SU-DHL-6 (cell line): ENCODE measurements at regions not wholly inside any gene's neighbourhood (a gene's known extent, or its start where the extent isn't known, plus 50 kb on each side); places are given as distances from the start of the nearest gene placed in this dataset.
"Not testable (repeated sequence)": the region's sequence is repeated elsewhere in the genome, so short reads cannot be mapped to it uniquely, and the experiment has no call there.

Experiments used
- H2AFZ ChIP-seq: fragments of 200-600 bp; sonication (generic); 2 replicates; pipeline ENCODE4 v1.6.1; 2014; ENCODE audit warnings: low read depth, mild to moderate bottlenecking, moderate library complexity, mixed read lengths, antibody characterized with exemption, low read length; ENCODE audit not compliant: severe bottlenecking
- H3F3A ChIP-seq: fragments of 200-600 bp; shearing (Covaris generic); 2 replicates; pipeline ENCODE4 v1.6.0; 2016; ENCODE audit warnings: antibody characterized with exemption, mild to moderate bottlenecking; ENCODE audit not compliant: insufficient read depth
- H3K27ac ChIP-seq: fragments of 200-600 bp; sonication (generic); 2 replicates; pipeline ENCODE4 v1.5.1; 2016; ENCODE audit warnings: low read depth, mild to moderate bottlenecking, low read length, moderate library complexity, mixed read lengths
- H3K27me3 ChIP-seq: fragments of 200-600 bp; sonication (generic), shearing (Covaris generic); 2 replicates; pipeline ENCODE4 v1.6.0; 2014; ENCODE audit warnings: mild to moderate bottlenecking, low read length
- H3K36me3 ChIP-seq: fragments of 200-600 bp; sonication (generic); 2 replicates; pipeline ENCODE4 v1.6.1; 2014; ENCODE audit warnings: mild to moderate bottlenecking, low read length, mixed read lengths
- H3K4me2 ChIP-seq: fragments of 300-600, 200-600 bp; shearing (Covaris generic), sonication (generic); 2 replicates; pipeline ENCODE4 v1.6.0; 2014; ENCODE audit warnings: low read length, low read depth, mild to moderate bottlenecking; ENCODE audit not compliant: poor library complexity, severe bottlenecking
- H3K4me3 ChIP-seq: fragments of 200-600 bp; sonication (generic); 2 replicates; pipeline ENCODE4 v1.5.1; 2014; ENCODE audit warnings: antibody characterized with exemption, low read length, mild to moderate bottlenecking, mixed read lengths; ENCODE audit not compliant: insufficient read depth, poor library complexity, severe bottlenecking
- H3K79me2 ChIP-seq: fragments of 200-600 bp; sonication (generic); 2 replicates; pipeline ENCODE4 v1.6.1; 2014; ENCODE audit warnings: mild to moderate bottlenecking, low read length, moderate library complexity; ENCODE audit not compliant: insufficient read depth
- H3K9ac ChIP-seq: fragments of 200-600 bp; sonication (generic); 2 replicates; pipeline ENCODE4 v1.7.0; 2014; ENCODE audit warnings: mild to moderate bottlenecking, low read length
- H3K9me2 ChIP-seq: fragments of 200-600 bp; sonication (generic); replicated peaks from 2 replicates; pipeline ENCODE4 v1.6.1; 2014; ENCODE audit warnings: low read length; ENCODE audit not compliant: insufficient read depth
- H3K9me3 ChIP-seq: fragments of 200-600 bp; sonication (generic); 2 replicates; pipeline ENCODE4 v1.6.1; 2014; ENCODE audit warnings: low read length, mixed read lengths; ENCODE audit not compliant: insufficient read depth
- H4K20me1 ChIP-seq: fragments of 200-600 bp; sonication (generic); 2 replicates; pipeline ENCODE4 v1.6.1; 2014; ENCODE audit warnings: low read depth, mild to moderate bottlenecking, antibody characterized with exemption, low read length, moderate library complexity, mixed read lengths
- CTCF ChIP-seq: fragments of 200-600 bp; sonication (generic); IDR thresholded peaks from one replicate; pipeline ENCODE4 v1.5.1; 2017; ENCODE audit warnings: antibody characterized with exemption, mild to moderate bottlenecking, low read length, moderate library complexity; ENCODE audit not compliant: insufficient read depth, poor library complexity, severe bottlenecking
- EZH2phosphoT487 ChIP-seq: fragments of 200-600 bp; sonication (generic), shearing (Covaris generic); conservative IDR thresholded peaks from 2 replicates; pipeline ENCODE4 v1.6.1; 2018; ENCODE audit warnings: mild to moderate bottlenecking, antibody characterized with exemption, low read length, moderate library complexity, mixed read lengths

GRCh38 chr5:112523674-112524263 is 104.7 kb upstream of the EPB41L4A start:
- H2AFZ ChIP-seq, H3K79me2 ChIP-seq, H4K20me1 ChIP-seq, H3F3A ChIP-seq, H3K36me3 ChIP-seq, H3K9me3 ChIP-seq, H3K27me3 ChIP-seq, H3K4me3 ChIP-seq, H3K9me2 ChIP-seq: not testable (repeated sequence)
- Histone ChIP-seq H3K9ac (peak overlapping the region; percentile 14; the same call in 1 of the 2 replicates), H3K27ac (peak overlapping the region; percentile 78), H3K4me2 (peak overlapping the region; percentile 47)

- Histone ChIP-seq H3K27me3 (no peaks in the 10 kb centered on the region), H3K9me3 (no peaks in the 10 kb centered on the region), H3K4me2 (no peak overlapping the region), H3F3A (0 out of 2 replicates have a peak, but pooled peaks cover 4% of the 10 kb centered on the region), H3K9me2 (no peaks in the 10 kb centered on the region), H4K20me1 (no peaks in the 10 kb centered on the region), H3K4me3 (no peak overlapping the region), H3K36me3 (no peaks in the 10 kb centered on the region), H3K9ac (no peak overlapping the region), H2AFZ (no peak overlapping the region), H3K79me2 (no peaks in the 10 kb centered on the region), H3K27ac (no peak overlapping the region)
- TF ChIP-seq CTCF, result no peak
- no peak for TF ChIP-seq EZH2phosphoT487
These were observed 106.1 kb upstream of the EPB41L4A start for GRCh38 chr5:112525217-112525616.

GRCh38 chr5:112528928-112529327 is 109.9 kb upstream of the EPB41L4A start:
- H2AFZ ChIP-seq, result no peak overlapping the region
- H3K4me3 ChIP-seq, result no peak overlapping the region
- H4K20me1 ChIP-seq, result no peaks in the 10 kb centered on the region
- no peak overlapping the region for H3K27ac ChIP-seq
- no peaks in the 10 kb centered on the region for H3K79me2 ChIP-seq
- no peaks in the 10 kb centered on the region for H3K9me2 ChIP-seq
- H3K4me2 ChIP-seq, result no peak overlapping the region
- H3K9ac ChIP-seq, result no peak overlapping the region
- TF ChIP-seq EZH2phosphoT487 (no peak), CTCF (no peak)
- no peaks in the 10 kb centered on the region for H3F3A ChIP-seq
- H3K9me3 ChIP-seq, result no peaks in the 10 kb centered on the region
- no peaks in the 10 kb centered on the region for H3K27me3 ChIP-seq
- no peaks in the 10 kb centered on the region for H3K36me3 ChIP-seq

GRCh38 chr5:112529525-112529924 is 110.4 kb upstream of the EPB41L4A start:
- Histone ChIP-seq H4K20me1 (no peaks in the 10 kb centered on the region), H3K9me2 (no peaks in the 10 kb centered on the region), H3K4me2 (no peak overlapping the region), H3K27ac (no peak overlapping the region), H3F3A (no peaks in the 10 kb centered on the region), H2AFZ (no peak overlapping the region), H3K27me3 (no peaks in the 10 kb centered on the region), H3K79me2 (no peaks in the 10 kb centered on the region), H3K36me3 (no peaks in the 10 kb centered on the region), H3K9me3 (no peaks in the 10 kb centered on the region), H3K4me3 (no peak overlapping the region), H3K9ac (no peak overlapping the region)
- TF ChIP-seq CTCF, result peak; percentile 24
- no peak for TF ChIP-seq EZH2phosphoT487
